Neural progenitor cell (in vitro differentiated cells): ENCODE measurements at regions not wholly inside any gene's neighbourhood (a gene's known extent, or its start where the extent isn't known, plus 50 kb on each side); places are given as distances from the start of the nearest gene placed in this dataset.

ENCODE experiments used
- DNase-seq: peaks from one replicate; pipeline ENCODE4 v3.0.0-alpha.2; 2016; ENCODE audit warnings: low spot score
- H2AFZ ChIP-seq: fragments of 200-600 bp; sonication (generic); replicated peaks from 2 replicates; pipeline ENCODE4 v1.6.1; 2016; ENCODE audit warnings: antibody characterized with exemption
- H3F3A ChIP-seq: fragments of 200-600 bp; sonication (generic); 2 replicates; pipeline ENCODE4 v1.6.1; 2016; ENCODE audit warnings: antibody characterized with exemption, low read depth
- H3K27ac ChIP-seq: fragments of 200-600 bp; sonication (generic); 2 replicates; pipeline ENCODE4 v1.5.1; 2016; ENCODE audit warnings: mild to moderate bottlenecking
- H3K27me3 ChIP-seq: fragments of 200-600 bp; sonication (generic); 2 replicates; pipeline ENCODE4 v1.6.1; 2016; ENCODE audit warnings: mild to moderate bottlenecking, moderate library complexity
- H3K36me3 ChIP-seq: fragments of 200-600 bp; sonication (generic); 2 replicates; pipeline ENCODE4 v1.5.1; 2016
- H3K4me1 ChIP-seq: fragments of 200-600 bp; sonication (generic); 2 replicates; pipeline ENCODE4 v1.6.1; 2016; ENCODE audit warnings: mixed run types
- H3K4me2 ChIP-seq: fragments of 200-600 bp; sonication (generic); 2 replicates; pipeline ENCODE4 v1.6.1; 2016
- H3K4me3 ChIP-seq: fragments of 200-600 bp; sonication (generic); 2 replicates; pipeline ENCODE4 v1.5.1; 2016
- H3K79me2 ChIP-seq: fragments of 200-600 bp; sonication (generic); 2 replicates; pipeline ENCODE4 v1.6.1; 2016; ENCODE audit warnings: low read depth
- H3K9ac ChIP-seq: fragments of 200-600 bp; sonication (generic); 2 replicates; pipeline ENCODE4 v1.6.1; 2016
- H3K9me3 ChIP-seq: fragments of 200-600 bp; sonication (generic); 2 replicates; pipeline ENCODE4 v1.5.1; 2016; ENCODE audit warnings: low read depth
- H4K20me1 ChIP-seq: fragments of 200-600 bp; sonication (generic); 2 replicates; pipeline ENCODE4 v1.6.1; 2016; ENCODE audit warnings: low read depth
- H3K27ac Mint-ChIP-seq: 3 replicates; pipeline ENCODE4 v1.8.0; 2021; ENCODE audit warnings: mixed read lengths
- H3K27me3 Mint-ChIP-seq: 2 replicates; pipeline ENCODE4 v1.8.0; 2022; ENCODE audit warnings: low read depth, mild to moderate bottlenecking, inconsistent platforms, moderate library complexity, mixed read lengths; ENCODE audit not compliant: insufficient read depth
- H3K36me3 Mint-ChIP-seq: 3 replicates; pipeline ENCODE4 v1.8.0; 2021; ENCODE audit warnings: mixed read lengths
- H3K4me1 Mint-ChIP-seq: 3 replicates; pipeline ENCODE4 v1.8.0; 2021; ENCODE audit warnings: mixed read lengths
- H3K4me3 Mint-ChIP-seq: 3 replicates; pipeline ENCODE4 v1.8.0; 2021; ENCODE audit warnings: mild to moderate bottlenecking, moderate library complexity, mixed read lengths
- H3K9me3 Mint-ChIP-seq: 3 replicates; pipeline ENCODE4 v1.8.0; 2020; ENCODE audit warnings: mixed read lengths
- CTCF ChIP-seq: fragments of 200-600 bp; sonication (generic); IDR thresholded peaks from 2 replicates; pipeline ENCODE4 v1.5.1; 2017; ENCODE audit warnings: antibody characterized with exemption, mild to moderate bottlenecking
- EZH2 ChIP-seq: fragments of 200-600 bp; sonication (generic); IDR thresholded peaks from 2 replicates; pipeline ENCODE4 v1.6.1; 2017; ENCODE audit warnings: antibody characterized with exemption, mild to moderate bottlenecking, moderate library complexity
- EZH2phosphoT487 ChIP-seq: fragments of 200-600 bp; sonication (generic); IDR thresholded peaks from 2 replicates; pipeline ENCODE4 v1.6.1; 2017; ENCODE audit warnings: antibody characterized with exemption

- no peak overlapping the region for H2AFZ ChIP-seq
- H3K27ac Mint-ChIP-seq = no peak overlapping the region
- no peaks in the 10 kb centered on the region for H3K27me3 ChIP-seq
- peaks cover 19% of the 10 kb centered on the region for H3F3A ChIP-seq
- no peaks in the 10 kb centered on the region for H3K79me2 ChIP-seq
- no peaks in the 10 kb centered on the region for H4K20me1 ChIP-seq
- H3K9ac ChIP-seq = no peak overlapping the region
- H3K4me1 Mint-ChIP-seq = peaks cover 8% of the 10 kb centered on the region
- no peaks in the 10 kb centered on the region for H3K9me3 ChIP-seq
- H3K4me2 ChIP-seq = no peak overlapping the region
- H3K4me3 ChIP-seq = no peak overlapping the region
- no peak for DNase-seq
- TF ChIP-seq EZH2 (no peak), EZH2phosphoT487 (no peak), CTCF (no peak)
- H3K36me3 ChIP-seq = no peaks in the 10 kb centered on the region
- H3K4me3 Mint-ChIP-seq = no peak overlapping the region
- H3K36me3 Mint-ChIP-seq = no peaks in the 10 kb centered on the region
- H3K27me3 Mint-ChIP-seq = peaks cover 8% of the 10 kb centered on the region
- H3K27ac ChIP-seq = no peak overlapping the region
- H3K9me3 Mint-ChIP-seq = peaks cover 13% of the 10 kb centered on the region
- peaks cover 5% of the 10 kb centered on the region for H3K4me1 ChIP-seq
Observed at GRCh38 chr6:14696367-14696766, 549.5 kb upstream of the JARID2 start.

- H3F3A ChIP-seq = peaks cover 14% of the 10 kb centered on the region
- no peak overlapping the region for H3K27ac ChIP-seq
- H3K9ac ChIP-seq = no peak overlapping the region
- H2AFZ ChIP-seq = no peak overlapping the region
- no peak overlapping the region for H3K4me2 ChIP-seq
- Mint-ChIP-seq H3K27me3 (peaks cover 9% of the 10 kb centered on the region), H3K9me3 (peaks cover 16% of the 10 kb centered on the region), H3K4me3 (no peak overlapping the region), H3K36me3 (no peaks in the 10 kb centered on the region), H3K27ac (no peak overlapping the region), H3K4me1 (peaks cover 11% of the 10 kb centered on the region)
- H3K9me3 ChIP-seq = no peaks in the 10 kb centered on the region
- TF ChIP-seq CTCF = no peak
- no peak for TF ChIP-seq EZH2
- no peak for TF ChIP-seq EZH2phosphoT487
- peaks cover 5% of the 10 kb centered on the region for H3K4me1 ChIP-seq
- no peaks in the 10 kb centered on the region for H3K27me3 ChIP-seq
- no peak overlapping the region for H3K4me3 ChIP-seq
- H3K79me2 ChIP-seq = no peaks in the 10 kb centered on the region
- H3K36me3 ChIP-seq = no peaks in the 10 kb centered on the region
- DNase-seq = no peak
- no peaks in the 10 kb centered on the region for H4K20me1 ChIP-seq
Observed at GRCh38 chr6:14697427-14697826, 548.4 kb upstream of the JARID2 start.

- no peaks in the 10 kb centered on the region for H3K4me1 ChIP-seq
- no peak for DNase-seq
- H3K27ac ChIP-seq = no peak overlapping the region
- H4K20me1 ChIP-seq = no peaks in the 10 kb centered on the region
- H3K9ac ChIP-seq = no peak overlapping the region
- TF ChIP-seq EZH2phosphoT487 (no peak), CTCF (no peak), EZH2 (no peak)
- Mint-ChIP-seq H3K27me3 (peaks cover 9% of the 10 kb centered on the region), H3K27ac (no peak overlapping the region), H3K36me3 (no peaks in the 10 kb centered on the region), H3K4me1 (peaks cover 12% of the 10 kb centered on the region), H3K9me3 (peaks cover 16% of the 10 kb centered on the region), H3K4me3 (no peak overlapping the region)
- H3K27me3 ChIP-seq = no peaks in the 10 kb centered on the region
- H3K79me2 ChIP-seq = no peaks in the 10 kb centered on the region
- H3K9me3 ChIP-seq = no peaks in the 10 kb centered on the region
- no peak overlapping the region for H2AFZ ChIP-seq
- no peak overlapping the region for H3K4me2 ChIP-seq
- no peaks in the 10 kb centered on the region for H3K36me3 ChIP-seq
- H3K4me3 ChIP-seq = no peak overlapping the region
- H3F3A ChIP-seq = no peaks in the 10 kb centered on the region
Observed at GRCh38 chr6:14699803-14700601, 545.9 kb upstream of the JARID2 start.
